Nephron (organoid): ENCODE measurements at regions not wholly inside any gene's neighbourhood (a gene's known extent, or its start where the extent isn't known, plus 50 kb on each side); places are given as distances from the start of the nearest gene placed in this dataset.

ENCODE experiments used
- H3K27ac Mint-ChIP-seq, 3 experiments: 2 replicates each; pipeline ENCODE4 v1.8.0; 2020; ENCODE audit warnings: mixed read lengths in 3 of 3, mild to moderate bottlenecking in 2 of 3, moderate library complexity in 1 of 3
- H3K27me3 Mint-ChIP-seq: 2 replicates; pipeline ENCODE4 v1.8.0; 2021; ENCODE audit warnings: low read depth, mild to moderate bottlenecking, moderate library complexity, mixed read lengths
- H3K36me3 Mint-ChIP-seq: 2 replicates; pipeline ENCODE4 v1.8.0; 2020; ENCODE audit warnings: low read depth, mixed read lengths
- H3K4me1 Mint-ChIP-seq: 2 replicates; pipeline ENCODE4 v1.8.0; 2020; ENCODE audit warnings: mixed read lengths
- H3K4me3 Mint-ChIP-seq, 3 experiments: 2 replicates each; pipeline ENCODE4 v1.8.0; 2020; ENCODE audit warnings: mild to moderate bottlenecking in 3 of 3, mixed read lengths in 3 of 3, moderate library complexity in 2 of 3
- H3K9me3 Mint-ChIP-seq: 2 replicates; pipeline ENCODE4 v1.8.0; 2020; ENCODE audit warnings: mixed read lengths
- TF ChIP-seq, protein P1 (sequence below), 3 experiments: fragments of 200-600 bp; sonication (generic); IDR thresholded peaks; one replicate each; pipeline ENCODE4 v1.5.0; 2021; ENCODE audit warnings: antibody characterized with exemption in 3 of 3; ENCODE audit not compliant: unreplicated experiment in 3 of 3

DNA sequence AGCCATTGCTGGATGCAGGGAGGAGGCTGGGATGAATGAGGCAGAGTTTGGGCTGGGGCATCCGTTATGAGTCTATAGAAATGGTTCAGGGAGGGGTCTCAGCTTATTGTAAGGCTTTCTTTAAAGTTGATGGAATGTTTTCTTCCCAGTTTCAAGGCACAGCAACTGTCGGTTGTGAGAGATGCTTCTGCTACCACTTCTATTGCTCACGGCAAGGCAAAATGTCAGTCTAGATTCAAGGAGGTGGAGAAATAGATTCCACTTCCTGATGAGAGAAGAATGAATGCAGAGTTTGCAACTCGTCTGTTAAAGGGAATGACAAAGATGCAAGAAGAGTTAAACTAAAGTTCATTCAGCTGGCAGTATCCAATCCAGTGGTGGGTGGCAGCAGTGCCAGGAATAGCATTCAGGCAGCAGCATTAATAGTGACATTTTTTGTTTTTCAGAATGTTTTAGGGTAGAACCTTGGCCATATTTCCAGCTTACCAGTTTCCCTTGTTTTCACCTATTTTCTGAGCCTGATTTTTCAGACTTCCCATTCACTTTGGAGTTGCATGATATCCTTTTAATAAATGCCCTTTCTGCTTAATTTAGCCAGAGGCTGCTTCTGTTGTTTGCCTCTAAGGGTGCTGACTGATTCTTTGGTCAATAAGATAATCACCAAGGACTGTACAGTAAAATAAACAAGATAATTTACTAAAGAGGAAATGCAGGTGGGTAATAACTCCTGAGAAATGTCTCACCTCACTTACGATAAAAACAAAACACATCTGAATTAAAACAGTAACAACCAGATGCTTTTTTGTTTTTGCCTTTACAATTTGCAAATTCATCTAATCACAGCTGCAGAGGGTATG lies 138.4 kb downstream of the RPIA start:
- H3K27ac Mint-ChIP-seq, result no peak overlapping the region
- H3K36me3 Mint-ChIP-seq, result no peaks in the 10 kb centered on the region
- H3K4me3 Mint-ChIP-seq, result no peak overlapping the region
- H3K4me1 Mint-ChIP-seq, result no peaks in the 10 kb centered on the region
- H3K9me3 Mint-ChIP-seq, result peaks cover 27% of the 10 kb centered on the region
- TF ChIP-seq, protein P1, sequence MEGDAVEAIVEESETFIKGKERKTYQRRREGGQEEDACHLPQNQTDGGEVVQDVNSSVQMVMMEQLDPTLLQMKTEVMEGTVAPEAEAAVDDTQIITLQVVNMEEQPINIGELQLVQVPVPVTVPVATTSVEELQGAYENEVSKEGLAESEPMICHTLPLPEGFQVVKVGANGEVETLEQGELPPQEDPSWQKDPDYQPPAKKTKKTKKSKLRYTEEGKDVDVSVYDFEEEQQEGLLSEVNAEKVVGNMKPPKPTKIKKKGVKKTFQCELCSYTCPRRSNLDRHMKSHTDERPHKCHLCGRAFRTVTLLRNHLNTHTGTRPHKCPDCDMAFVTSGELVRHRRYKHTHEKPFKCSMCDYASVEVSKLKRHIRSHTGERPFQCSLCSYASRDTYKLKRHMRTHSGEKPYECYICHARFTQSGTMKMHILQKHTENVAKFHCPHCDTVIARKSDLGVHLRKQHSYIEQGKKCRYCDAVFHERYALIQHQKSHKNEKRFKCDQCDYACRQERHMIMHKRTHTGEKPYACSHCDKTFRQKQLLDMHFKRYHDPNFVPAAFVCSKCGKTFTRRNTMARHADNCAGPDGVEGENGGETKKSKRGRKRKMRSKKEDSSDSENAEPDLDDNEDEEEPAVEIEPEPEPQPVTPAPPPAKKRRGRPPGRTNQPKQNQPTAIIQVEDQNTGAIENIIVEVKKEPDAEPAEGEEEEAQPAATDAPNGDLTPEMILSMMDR (IDR thresholded peaks at IDR 0.05; ENCODE audit: unreplicated experiment in 3 of 3), result no peak
- no peaks in the 10 kb centered on the region for H3K27me3 Mint-ChIP-seq

DNA sequence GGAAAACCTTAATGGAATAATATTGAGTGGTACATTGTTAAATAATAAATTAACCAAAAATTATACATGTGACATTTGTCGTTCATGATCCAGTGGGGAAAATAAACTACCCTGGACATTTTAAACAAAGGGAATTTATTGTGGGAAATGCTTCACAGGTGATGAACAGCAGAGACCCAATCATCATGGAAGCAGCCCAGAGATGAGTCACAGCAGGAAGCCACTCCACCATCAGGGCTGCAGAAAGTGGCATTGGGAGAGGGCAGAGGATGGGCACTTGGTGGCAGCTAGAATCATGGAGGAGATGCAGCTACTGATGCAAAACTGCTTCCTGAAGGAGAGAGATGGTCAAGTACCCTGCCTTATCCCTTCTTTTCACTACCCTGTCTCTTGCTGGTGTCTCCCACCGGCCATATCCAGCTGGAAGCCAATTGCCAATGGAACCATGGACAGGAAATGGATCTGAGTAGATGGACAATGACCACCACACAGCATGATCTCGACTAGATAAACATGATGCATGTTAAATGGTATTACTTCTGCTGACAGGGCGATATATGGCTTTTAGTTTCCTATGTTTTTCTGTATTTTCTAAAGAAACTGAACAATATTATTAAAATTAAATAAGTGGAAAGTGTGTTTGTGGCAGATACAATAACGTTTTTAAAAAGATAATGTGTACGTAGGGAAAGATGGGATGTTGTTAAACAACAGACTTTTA lies 139.8 kb downstream of the RPIA start:
- Mint-ChIP-seq H3K9me3 (peaks cover 19% of the 10 kb centered on the region), H3K4me3 (no peak overlapping the region), H3K4me1 (no peaks in the 10 kb centered on the region), H3K36me3 (no peaks in the 10 kb centered on the region), H3K27ac (no peak overlapping the region), H3K27me3 (no peaks in the 10 kb centered on the region)
- TF ChIP-seq, protein P1 (IDR thresholded peaks at IDR 0.05; ENCODE audit: unreplicated experiment in 3 of 3), result no peak

DNA sequence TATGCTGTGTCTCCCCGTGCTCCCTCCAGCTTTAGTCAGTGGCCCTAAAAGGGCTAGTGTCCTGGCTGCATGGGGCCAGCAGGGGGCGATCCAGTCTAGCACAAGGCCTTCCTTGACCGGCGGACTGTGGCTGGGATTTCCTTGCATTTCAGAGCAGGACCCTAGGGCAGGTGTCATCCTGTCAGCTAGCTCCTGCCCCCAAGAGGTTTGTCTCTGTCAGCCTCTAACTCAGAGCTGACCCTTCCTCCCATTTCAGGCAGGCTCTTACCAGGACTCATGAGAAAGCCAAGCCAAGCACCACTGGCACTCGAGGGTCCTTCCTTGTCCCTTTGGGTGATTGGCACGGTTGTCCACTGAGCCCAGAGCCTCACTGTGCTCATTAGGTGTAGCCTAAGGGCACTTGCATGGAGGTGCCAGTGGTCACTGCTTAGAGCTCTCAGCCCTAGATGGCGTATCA lies 140.3 kb downstream of the RPIA start:
- no peaks in the 10 kb centered on the region for H3K36me3 Mint-ChIP-seq
- no peak overlapping the region for H3K4me3 Mint-ChIP-seq
- no peak overlapping the region for H3K27ac Mint-ChIP-seq
- TF ChIP-seq, protein P1 (IDR thresholded peaks at IDR 0.05; ENCODE audit: unreplicated experiment in 3 of 3), result peak in 1 of 3 experiments; percentile 11
- peaks cover 19% of the 10 kb centered on the region for H3K9me3 Mint-ChIP-seq
- H3K4me1 Mint-ChIP-seq, result no peaks in the 10 kb centered on the region
- H3K27me3 Mint-ChIP-seq, result no peaks in the 10 kb centered on the region

DNA sequence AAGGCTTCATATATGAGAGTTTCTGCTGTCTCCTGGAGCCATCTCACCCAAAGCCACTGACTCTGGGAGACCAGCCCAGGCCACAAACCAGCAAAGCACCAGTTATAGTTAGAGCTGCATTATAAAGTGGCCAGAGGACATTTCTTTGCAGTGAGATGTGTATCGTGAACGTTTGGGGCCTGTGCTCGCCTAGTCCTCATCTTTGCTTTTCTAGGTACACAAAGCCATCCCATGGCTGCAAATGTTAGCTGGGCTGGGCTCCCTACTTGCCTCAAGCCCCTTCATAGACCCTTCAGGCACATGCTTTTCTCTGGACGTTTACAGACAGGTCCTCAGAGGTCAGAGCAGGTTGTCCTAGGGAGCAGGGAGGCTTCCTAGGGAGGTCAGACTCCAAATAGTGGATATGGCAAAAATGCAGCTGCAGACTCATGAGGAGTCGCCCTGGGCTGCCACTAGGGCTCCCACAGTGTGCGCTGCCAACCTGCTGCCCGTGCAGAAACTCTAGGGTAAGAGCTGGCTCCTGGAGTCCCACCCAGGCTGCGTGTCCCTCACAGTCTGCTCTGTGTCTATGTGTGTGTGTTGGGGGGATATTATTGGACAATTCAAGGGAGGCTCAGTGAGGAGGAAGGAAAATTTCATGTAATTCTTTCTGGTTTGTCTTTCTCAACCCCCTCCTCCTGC lies 141.0 kb downstream of the RPIA start:
- Mint-ChIP-seq H3K4me3 (no peak overlapping the region), H3K27me3 (no peaks in the 10 kb centered on the region), H3K27ac (no peak overlapping the region), H3K4me1 (no peaks in the 10 kb centered on the region), H3K9me3 (peaks cover 15% of the 10 kb centered on the region), H3K36me3 (no peaks in the 10 kb centered on the region)
- TF ChIP-seq, protein P1 (IDR thresholded peaks at IDR 0.05; ENCODE audit: unreplicated experiment in 3 of 3), result no peak

DNA sequence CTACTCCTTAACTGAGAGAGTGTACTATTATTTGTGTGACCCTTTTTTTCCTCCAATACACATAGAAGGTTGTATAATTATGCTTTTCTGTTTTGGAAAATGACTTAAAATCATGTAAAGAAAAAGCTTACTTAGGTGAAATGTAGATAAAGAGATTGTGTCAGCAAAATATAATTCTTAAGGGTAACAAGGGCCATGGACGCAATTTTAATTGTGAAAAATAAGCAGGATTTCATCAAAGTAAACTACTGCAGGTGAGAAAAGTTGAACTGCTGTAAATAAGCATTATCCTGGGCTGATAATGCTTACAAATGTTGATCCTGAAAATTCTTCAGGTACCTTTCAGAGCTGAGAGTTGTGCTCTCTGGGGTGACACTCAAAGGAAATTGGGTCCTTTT lies 141.5 kb downstream of the RPIA start:
- Mint-ChIP-seq H3K4me1 (no peaks in the 10 kb centered on the region), H3K4me3 (no peak overlapping the region), H3K27ac (no peak overlapping the region), H3K36me3 (no peaks in the 10 kb centered on the region), H3K9me3 (peaks cover 12% of the 10 kb centered on the region), H3K27me3 (no peaks in the 10 kb centered on the region)
- TF ChIP-seq, protein P1 (IDR thresholded peaks at IDR 0.05; ENCODE audit: unreplicated experiment in 3 of 3), result no peak
